Chondrocyte (in vitro differentiated cells): ENCODE measurements at regions not wholly inside any gene's neighbourhood (a gene's known extent, or its start where the extent isn't known, plus 50 kb on each side); places are given as distances from the start of the nearest gene placed in this dataset.

Experiments used
- DNase-seq: peaks from one replicate; pipeline ENCODE4 v3.0.0; 2021; ENCODE audit warnings: mixed read lengths, low spot score
- H3K27ac Mint-ChIP-seq: one replicate; pipeline ENCODE4 v1.8.0; 2021; ENCODE audit warnings: mild to moderate bottlenecking, moderate library complexity, mixed read lengths; ENCODE audit not compliant: unreplicated experiment
- H3K27me3 Mint-ChIP-seq: 2 replicates; pipeline ENCODE4 v1.8.0; 2021; ENCODE audit warnings: low read depth, mixed read lengths
- H3K36me3 Mint-ChIP-seq: 2 replicates; pipeline ENCODE4 v1.8.0; 2021; ENCODE audit warnings: low read depth, mixed read lengths
- H3K4me1 Mint-ChIP-seq: 2 replicates; pipeline ENCODE4 v1.8.0; 2021; ENCODE audit warnings: low read depth, mild to moderate bottlenecking, mixed read lengths
- H3K4me3 Mint-ChIP-seq: one replicate; pipeline ENCODE4 v1.8.0; 2021; ENCODE audit warnings: mild to moderate bottlenecking, moderate library complexity, mixed read lengths; ENCODE audit not compliant: unreplicated experiment
- H3K9me3 Mint-ChIP-seq: 2 replicates; pipeline ENCODE4 v1.8.0; 2021; ENCODE audit warnings: low read depth, mixed read lengths
- TF ChIP-seq, protein P1 (sequence below): fragments of 200-600 bp; sonication (generic); IDR thresholded peaks from 2 replicates; pipeline ENCODE4 v1.5.0; 2021; ENCODE audit warnings: antibody characterized with exemption, mild to moderate bottlenecking, moderate library complexity

DNA sequence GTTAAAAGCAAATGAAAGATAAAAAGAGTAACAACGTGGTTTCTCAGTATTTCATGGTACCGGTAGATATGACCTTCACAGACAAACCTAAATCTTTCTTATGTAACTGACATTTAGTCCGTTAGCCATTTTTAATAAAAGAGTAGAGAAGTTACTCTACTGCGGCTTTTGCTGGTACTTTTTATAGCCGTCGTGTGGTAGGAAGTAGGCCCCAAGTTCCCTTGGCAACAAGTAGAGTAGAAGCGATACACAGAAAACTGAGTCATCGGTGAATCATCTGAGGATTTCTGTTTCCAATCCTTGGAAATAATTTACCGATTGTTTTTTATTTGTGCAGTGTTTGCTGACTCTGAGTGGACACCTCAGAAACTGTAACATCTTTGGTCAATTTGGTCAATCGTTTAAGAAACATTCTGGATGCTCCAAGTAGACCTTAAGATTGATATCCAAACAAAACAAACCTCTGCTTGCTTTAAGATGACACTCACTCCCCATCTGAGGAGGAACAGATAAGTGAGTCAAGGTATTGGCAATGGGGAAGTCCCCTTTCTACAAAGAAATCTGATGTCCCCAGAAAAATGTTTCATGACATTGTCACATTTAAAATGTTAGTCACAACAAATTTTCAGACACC, 63.9 kb upstream of the AHR start:
- H3K4me1 Mint-ChIP-seq: peaks cover 58% of the 10 kb centered on the region
- no peaks in the 10 kb centered on the region for H3K36me3 Mint-ChIP-seq
- H3K27ac Mint-ChIP-seq: peak overlapping the region; percentile 98
- H3K9me3 Mint-ChIP-seq: no peaks in the 10 kb centered on the region
- DNase-seq: no peak
- TF ChIP-seq, protein P1, sequence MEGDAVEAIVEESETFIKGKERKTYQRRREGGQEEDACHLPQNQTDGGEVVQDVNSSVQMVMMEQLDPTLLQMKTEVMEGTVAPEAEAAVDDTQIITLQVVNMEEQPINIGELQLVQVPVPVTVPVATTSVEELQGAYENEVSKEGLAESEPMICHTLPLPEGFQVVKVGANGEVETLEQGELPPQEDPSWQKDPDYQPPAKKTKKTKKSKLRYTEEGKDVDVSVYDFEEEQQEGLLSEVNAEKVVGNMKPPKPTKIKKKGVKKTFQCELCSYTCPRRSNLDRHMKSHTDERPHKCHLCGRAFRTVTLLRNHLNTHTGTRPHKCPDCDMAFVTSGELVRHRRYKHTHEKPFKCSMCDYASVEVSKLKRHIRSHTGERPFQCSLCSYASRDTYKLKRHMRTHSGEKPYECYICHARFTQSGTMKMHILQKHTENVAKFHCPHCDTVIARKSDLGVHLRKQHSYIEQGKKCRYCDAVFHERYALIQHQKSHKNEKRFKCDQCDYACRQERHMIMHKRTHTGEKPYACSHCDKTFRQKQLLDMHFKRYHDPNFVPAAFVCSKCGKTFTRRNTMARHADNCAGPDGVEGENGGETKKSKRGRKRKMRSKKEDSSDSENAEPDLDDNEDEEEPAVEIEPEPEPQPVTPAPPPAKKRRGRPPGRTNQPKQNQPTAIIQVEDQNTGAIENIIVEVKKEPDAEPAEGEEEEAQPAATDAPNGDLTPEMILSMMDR: peak; percentile 65
- no peaks in the 10 kb centered on the region for H3K27me3 Mint-ChIP-seq
- peak overlapping the region; percentile 7 for H3K4me3 Mint-ChIP-seq

- Mint-ChIP-seq H3K9me3 (no peaks in the 10 kb centered on the region), H3K4me1 (peaks cover 58% of the 10 kb centered on the region)
Measured at GRCh38 chr7:17236171-17236570, 62.3 kb upstream of the AHR start.

GRCh38 chr7:17236603-17237002, 61.8 kb upstream of the AHR start:
- Mint-ChIP-seq H3K9me3 (no peaks in the 10 kb centered on the region), H3K27ac (peak overlapping the region; percentile 78), H3K4me3 (no peak overlapping the region), H3K4me1 (peaks cover 57% of the 10 kb centered on the region), H3K36me3 (no peaks in the 10 kb centered on the region), H3K27me3 (no peaks in the 10 kb centered on the region)
- TF ChIP-seq, protein P1: no peak
- DNase-seq: no peak

More at GRCh38 chr7:17236171-17236570, 62.3 kb upstream of the AHR start:
- no peak for DNase-seq
- no peak overlapping the region for H3K4me3 Mint-ChIP-seq
- peak overlapping the region; percentile 50 for H3K27ac Mint-ChIP-seq
- H3K27me3 Mint-ChIP-seq: no peaks in the 10 kb centered on the region
- TF ChIP-seq, protein P1: no peak
- H3K36me3 Mint-ChIP-seq: no peaks in the 10 kb centered on the region

- Mint-ChIP-seq H3K36me3 (no peaks in the 10 kb centered on the region), H3K27me3 (no peaks in the 10 kb centered on the region), H3K4me1 (peaks cover 44% of the 10 kb centered on the region), H3K9me3 (no peaks in the 10 kb centered on the region), H3K27ac (peak overlapping the region; percentile 55), H3K4me3 (no peak overlapping the region)
- TF ChIP-seq, protein P1: no peak
- DNase-seq: no peak
Measured at GRCh38 chr7:17239046-17239445, 59.4 kb upstream of the AHR start.

- Mint-ChIP-seq H3K4me3 (no peak overlapping the region), H3K4me1 (peaks cover 35% of the 10 kb centered on the region), H3K36me3 (no peaks in the 10 kb centered on the region), H3K27ac (peak overlapping the region; percentile 71), H3K9me3 (no peaks in the 10 kb centered on the region), H3K27me3 (no peaks in the 10 kb centered on the region)
- no peak for DNase-seq
- TF ChIP-seq, protein P1: no peak
Measured at GRCh38 chr7:17239683-17240521, 58.5 kb upstream of the AHR start.
